Adrenal gland (tissue), 9 donors: ENCODE measurements at regions not wholly inside any gene's neighbourhood (a gene's known extent, or its start where the extent isn't known, plus 50 kb on each side); places are given as distances from the start of the nearest gene placed in this dataset.

ENCODE experiments used
- DNase-seq, 7 donors: peaks; one replicate each; pipeline ENCODE4 v3.0.0-alpha.2; 2019 to 2020
- H3K27ac ChIP-seq, 5 donors: fragments of 200-600 bp; sonication (generic) in 4 of 5; 1 replicate in 3 of 5; 2 replicates in 2 of 5; pipeline versions ENCODE4 v1.5.1 to v1.8.0; 2016 to 2020; ENCODE audit warnings: mild to moderate bottlenecking in 1 of 5
- H3K27me3 ChIP-seq: fragments of 200-600 bp; 2 replicates; pipeline ENCODE4 v1.8.0; 2021
- H3K36me3 ChIP-seq, 2 donors: fragments of 200-600 bp; replicated peaks in 1 of 2; 1 replicate in 1 of 2; 2 replicates in 1 of 2; pipeline versions ENCODE4 v1.5.1 to v1.8.0; 2018 to 2022
- H3K4me1 ChIP-seq, 2 donors: fragments of 200-600 bp; replicated peaks in 1 of 2; 1 replicate in 1 of 2; 2 replicates in 1 of 2; pipeline versions ENCODE4 v1.5.1 to v1.8.0; 2018 to 2021
- H3K4me3 ChIP-seq, 4 donors: fragments of 200-600 bp; sonication (generic) in 3 of 4; one replicate each; pipeline ENCODE4 v1.5.1; 2016 to 2018
- H3K9me3 ChIP-seq, 3 donors: fragments of 200-600 bp; sonication (generic) in 1 of 3; replicated peaks in 1 of 3; 1 replicate in 2 of 3; 2 replicates in 1 of 3; pipeline versions ENCODE4 v1.5.1 to v1.8.0; 2016 to 2021
- CTCF ChIP-seq, 6 experiments: fragments of 450-650 bp in 4 of 6; fragments of 200-600 bp in 2 of 6; sonication (generic) in 1 of 6; IDR thresholded peaks; 1 replicate in 5 of 6; 2 replicates in 1 of 6; pipeline versions ENCODE4 v1.5.1 to v1.8.0; 2016 to 2021; ENCODE audit warnings: antibody characterized with exemption in 6 of 6, mild to moderate bottlenecking in 2 of 6, moderate library complexity in 1 of 6
- POLR2A ChIP-seq, 2 donors: fragments of 450-650 bp; IDR thresholded peaks; one replicate each; pipeline ENCODE4 v1.6.1; 2017; ENCODE audit warnings: antibody characterized with exemption in 2 of 2, mild to moderate bottlenecking in 2 of 2, moderate library complexity in 1 of 2
- WGBS, 4 donors: extraction: QIAGEN DNeasy Blood & Tissue Kit in 2 of 4; methylation state at CpG; one replicate each; pipeline versions ENCODE4 v1.1.5 to v1.1.7; 2013 to 2017; 5-methylcytosine and 5-hydroxymethylcytosine counted together
- intact Hi-C, 2 donors: fragments of 100-400 bp; cut with DNase I; formaldehyde crosslinking; loops; one replicate each; pipeline versions ENCODE4 v1.14.1 to v1.15.0; 2022 to 2023
- donor health status: healthy with polysubstance abuse.
- donor health status: Bipolar disorder and iron deficiency.
- donor health status: DM: yes; HTN: yes; CAD: no.
- donor health status: DM: no; HTN: no; CAD: no.
- donor health status: DM: no; HTN: no; CAD: no.

GRCh38 chr5:57828221-57828620 lies 345.6 kb upstream of the ACTBL2 start:
- no peak overlapping the region for H3K27ac ChIP-seq
- WGBS, 4 donors = 77 to 93% (median 90%) methylated on average over 1 of the region's 1 CpG
- DNase-seq = no peak

GRCh38 chr5:57825031-57825686 lies 342.5 kb upstream of the ACTBL2 start:
- no peaks in the 10 kb centered on the region for H3K27me3 ChIP-seq
- intact Hi-C loops = no loop called here
- H3K27ac ChIP-seq = no peak overlapping the region
- TF ChIP-seq CTCF (IDR thresholded peaks at IDR 0.05) (no peak), POLR2A (IDR thresholded peaks at IDR 0.05) (no peak)
- H3K4me1 ChIP-seq = no peaks in the 10 kb centered on the region
- no peaks in the 10 kb centered on the region for H3K36me3 ChIP-seq
- DNase-seq = no peak
- H3K9me3 ChIP-seq = peaks cover 0 to 8% (median 4%) of the 10 kb centered on the region in 3 donors
- no peak overlapping the region for H3K4me3 ChIP-seq
- WGBS, 4 donors = 69 to 83% (median 74%) methylated on average over 3 of the region's 3 CpGs

More at GRCh38 chr5:57828221-57828620, 345.6 kb upstream of the ACTBL2 start:
- Histone ChIP-seq H3K4me1 (no peaks in the 10 kb centered on the region), H3K9me3 (no peaks in the 10 kb centered on the region), H3K27me3 (no peaks in the 10 kb centered on the region), H3K4me3 (no peak overlapping the region), H3K36me3 (no peaks in the 10 kb centered on the region)
- TF ChIP-seq CTCF (IDR thresholded peaks at IDR 0.05) = no peak
- TF ChIP-seq POLR2A (IDR thresholded peaks at IDR 0.05) = no peak
- intact Hi-C loops = no loop called here

GRCh38 chr5:57824623-57825022 lies 342.0 kb upstream of the ACTBL2 start:
- Histone ChIP-seq H3K36me3 (no peaks in the 10 kb centered on the region), H3K9me3 (peaks cover 0 to 8% (median 5%) of the 10 kb centered on the region in 3 donors), H3K27me3 (no peaks in the 10 kb centered on the region), H3K4me3 (no peak overlapping the region), H3K4me1 (no peaks in the 10 kb centered on the region), H3K27ac (no peak overlapping the region)
- no peak for DNase-seq
- no peak for TF ChIP-seq CTCF (IDR thresholded peaks at IDR 0.05)
- TF ChIP-seq POLR2A (IDR thresholded peaks at IDR 0.05) = no peak
- 70 to 89% (median 71%) methylated on average over 2 of the region's 2 CpGs for WGBS, 4 donors
- intact Hi-C loops = no loop called here

- Histone ChIP-seq H3K4me3 (no peak overlapping the region), H3K9me3 (peaks cover 0 to 8% (median 5%) of the 10 kb centered on the region in 3 donors), H3K27me3 (no peaks in the 10 kb centered on the region), H3K27ac (no peak overlapping the region), H3K36me3 (no peaks in the 10 kb centered on the region), H3K4me1 (no peaks in the 10 kb centered on the region)
- TF ChIP-seq CTCF (IDR thresholded peaks at IDR 0.05) = no peak
- TF ChIP-seq POLR2A (IDR thresholded peaks at IDR 0.05) = no peak
- 88 to 94% (median 91%) methylated on average over 2 of the region's 2 CpGs for WGBS, 4 donors
- DNase-seq = no peak
- intact Hi-C loops = no loop called here
These were observed 341.4 kb upstream of the ACTBL2 start for GRCh38 chr5:57824047-57824446.
